Astrocyte of the spinal cord (primary cell): ENCODE measurements at regions not wholly inside any gene's neighbourhood (a gene's known extent, or its start where the extent isn't known, plus 50 kb on each side); places are given as distances from the start of the nearest gene placed in this dataset.

Experiments used
- DNase-seq: peaks from one replicate; pipeline ENCODE4 v3.0.0; 2011; ENCODE audit warnings: low read depth, low spot score
- H3K4me3 ChIP-seq: 2 replicates; pipeline ENCODE4 v1.5.1; 2011; ENCODE audit warnings: low read depth, mild to moderate bottlenecking, low read length, moderate library complexity
- in situ Hi-C: cut with HindIII; loops from 2 replicates; pipeline ENCODE4 v1.10.0; 2017; ENCODE audit warnings: low sequenced_read_pairs
- TF ChIP-seq, protein P1 (sequence below): IDR thresholded peaks from 2 replicates; pipeline ENCODE4 v1.5.1; 2012; ENCODE audit warnings: low read depth, mild to moderate bottlenecking, low read length, inconsistent platforms

DNA sequence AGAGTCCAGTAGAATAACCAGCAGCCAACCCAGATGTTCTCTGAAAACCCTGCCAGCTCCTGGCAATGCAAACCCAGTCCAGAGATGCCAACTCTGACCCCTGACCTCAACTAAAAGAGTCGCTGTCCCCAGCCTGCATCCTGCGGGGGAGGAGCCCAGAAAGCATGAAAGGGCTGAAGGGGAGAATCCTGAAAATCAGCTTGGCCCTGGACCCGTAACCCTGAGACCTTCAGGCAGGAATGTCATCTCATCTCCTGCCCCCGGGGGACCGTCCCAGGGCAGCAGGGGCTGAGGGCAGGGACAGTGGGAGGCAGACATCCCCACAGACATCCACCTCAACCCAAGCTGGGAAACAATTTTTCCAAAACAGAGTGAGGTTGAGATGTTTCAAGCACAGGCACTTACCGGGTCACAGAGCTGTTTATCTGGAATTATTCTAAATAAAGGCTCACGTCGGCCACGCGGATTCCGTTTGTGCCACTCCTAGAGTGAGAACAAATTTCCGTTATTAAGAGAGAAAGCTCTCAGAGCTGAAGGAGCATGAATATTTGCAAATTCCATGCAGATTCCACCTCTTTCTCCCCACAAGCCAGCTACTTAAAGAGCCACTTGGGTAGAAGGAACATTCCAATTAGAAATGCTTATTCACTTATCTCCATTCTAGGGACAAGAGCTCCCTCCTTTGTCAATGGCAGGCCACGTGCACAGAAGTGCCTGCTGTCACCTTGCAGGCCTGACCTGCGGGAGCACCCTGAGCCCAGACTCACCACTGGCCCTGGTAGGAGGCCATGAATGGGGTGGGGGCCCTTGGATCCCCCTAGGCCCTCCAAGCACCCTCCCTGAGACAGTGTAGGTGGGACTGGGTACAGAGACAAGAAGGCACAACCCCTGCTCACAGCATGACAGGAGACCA, 240.1 kb downstream of the NPHP4 start:
- H3K4me3 ChIP-seq, result no peak overlapping the region
- TF ChIP-seq, protein P1, sequence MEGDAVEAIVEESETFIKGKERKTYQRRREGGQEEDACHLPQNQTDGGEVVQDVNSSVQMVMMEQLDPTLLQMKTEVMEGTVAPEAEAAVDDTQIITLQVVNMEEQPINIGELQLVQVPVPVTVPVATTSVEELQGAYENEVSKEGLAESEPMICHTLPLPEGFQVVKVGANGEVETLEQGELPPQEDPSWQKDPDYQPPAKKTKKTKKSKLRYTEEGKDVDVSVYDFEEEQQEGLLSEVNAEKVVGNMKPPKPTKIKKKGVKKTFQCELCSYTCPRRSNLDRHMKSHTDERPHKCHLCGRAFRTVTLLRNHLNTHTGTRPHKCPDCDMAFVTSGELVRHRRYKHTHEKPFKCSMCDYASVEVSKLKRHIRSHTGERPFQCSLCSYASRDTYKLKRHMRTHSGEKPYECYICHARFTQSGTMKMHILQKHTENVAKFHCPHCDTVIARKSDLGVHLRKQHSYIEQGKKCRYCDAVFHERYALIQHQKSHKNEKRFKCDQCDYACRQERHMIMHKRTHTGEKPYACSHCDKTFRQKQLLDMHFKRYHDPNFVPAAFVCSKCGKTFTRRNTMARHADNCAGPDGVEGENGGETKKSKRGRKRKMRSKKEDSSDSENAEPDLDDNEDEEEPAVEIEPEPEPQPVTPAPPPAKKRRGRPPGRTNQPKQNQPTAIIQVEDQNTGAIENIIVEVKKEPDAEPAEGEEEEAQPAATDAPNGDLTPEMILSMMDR, result no peak
- no peak for DNase-seq
- in situ Hi-C loops, result no loop called here

DNA sequence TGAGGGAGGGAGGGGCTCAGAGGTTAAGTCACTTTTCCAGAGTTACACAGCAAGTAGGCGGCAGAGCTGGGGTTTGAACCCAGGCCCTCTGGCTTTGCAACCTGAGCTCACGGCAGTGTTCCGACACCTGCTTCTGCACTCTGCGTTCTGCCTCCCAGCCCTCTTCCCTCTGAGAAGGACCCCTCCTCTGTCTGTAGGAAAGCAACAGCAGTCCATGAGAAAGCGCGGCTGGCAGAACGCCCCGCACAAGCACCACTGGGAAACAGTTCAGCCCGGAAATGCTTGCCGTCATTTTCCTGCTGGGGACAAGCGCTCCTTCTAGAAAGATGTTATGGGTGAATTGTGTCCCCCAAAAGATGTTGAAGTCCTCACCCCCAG, 241.1 kb downstream of the NPHP4 start:
- in situ Hi-C loops, result no loop called here
- H3K4me3 ChIP-seq, result no peak overlapping the region
- TF ChIP-seq, protein P1, result no peak
- no peak for DNase-seq

DNA sequence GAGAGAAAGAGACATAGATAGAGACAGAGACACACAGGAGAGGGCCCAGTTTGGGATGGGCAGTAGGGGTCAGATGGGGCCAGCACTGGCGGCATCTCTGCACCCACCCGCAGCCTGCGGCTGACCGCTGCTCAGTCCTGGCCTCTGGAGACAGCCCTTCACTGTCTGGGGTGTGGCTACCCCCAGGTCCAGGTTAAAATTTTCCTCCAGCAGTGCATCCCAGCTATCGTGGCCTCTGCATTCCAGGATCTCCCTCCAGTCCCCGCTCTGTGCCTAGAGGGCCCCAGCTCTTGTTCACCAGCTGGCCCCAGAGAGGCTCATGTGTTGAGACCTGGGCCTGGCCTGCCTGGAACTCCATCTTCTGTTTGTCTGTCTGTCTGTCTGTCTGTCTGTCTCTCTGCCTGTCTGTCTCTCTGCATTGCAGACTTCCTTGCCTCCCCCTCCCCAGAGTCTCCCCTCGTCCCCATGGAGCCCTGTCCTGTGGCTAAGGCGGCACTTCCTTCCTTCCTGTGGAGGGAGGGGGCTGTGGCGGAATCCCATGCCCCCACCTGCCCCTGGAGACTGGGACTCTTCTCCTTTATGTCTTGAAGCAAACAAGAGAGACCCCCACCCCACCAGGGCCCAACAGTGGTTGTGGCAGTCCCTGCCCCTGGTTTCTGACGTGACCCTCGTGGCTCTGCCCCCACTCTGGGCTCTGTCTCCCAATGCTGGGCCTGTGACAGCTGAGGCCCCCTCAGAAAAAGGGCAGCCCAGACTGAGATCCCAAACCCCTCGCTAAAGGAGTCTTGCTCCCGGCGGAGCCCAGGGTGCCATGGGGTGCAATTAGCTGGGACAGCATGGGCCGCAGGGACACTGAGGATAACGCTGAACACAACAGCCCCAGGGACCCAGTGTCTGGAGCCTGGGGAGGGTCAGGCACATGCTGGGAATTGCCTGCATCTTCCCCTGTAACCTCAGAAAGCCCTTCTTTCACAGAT, 241.8 kb downstream of the NPHP4 start:
- in situ Hi-C loops, result no loop called here
- TF ChIP-seq, protein P1, result no peak
- DNase-seq, result no peak
- H3K4me3 ChIP-seq, result no peak overlapping the region

DNA sequence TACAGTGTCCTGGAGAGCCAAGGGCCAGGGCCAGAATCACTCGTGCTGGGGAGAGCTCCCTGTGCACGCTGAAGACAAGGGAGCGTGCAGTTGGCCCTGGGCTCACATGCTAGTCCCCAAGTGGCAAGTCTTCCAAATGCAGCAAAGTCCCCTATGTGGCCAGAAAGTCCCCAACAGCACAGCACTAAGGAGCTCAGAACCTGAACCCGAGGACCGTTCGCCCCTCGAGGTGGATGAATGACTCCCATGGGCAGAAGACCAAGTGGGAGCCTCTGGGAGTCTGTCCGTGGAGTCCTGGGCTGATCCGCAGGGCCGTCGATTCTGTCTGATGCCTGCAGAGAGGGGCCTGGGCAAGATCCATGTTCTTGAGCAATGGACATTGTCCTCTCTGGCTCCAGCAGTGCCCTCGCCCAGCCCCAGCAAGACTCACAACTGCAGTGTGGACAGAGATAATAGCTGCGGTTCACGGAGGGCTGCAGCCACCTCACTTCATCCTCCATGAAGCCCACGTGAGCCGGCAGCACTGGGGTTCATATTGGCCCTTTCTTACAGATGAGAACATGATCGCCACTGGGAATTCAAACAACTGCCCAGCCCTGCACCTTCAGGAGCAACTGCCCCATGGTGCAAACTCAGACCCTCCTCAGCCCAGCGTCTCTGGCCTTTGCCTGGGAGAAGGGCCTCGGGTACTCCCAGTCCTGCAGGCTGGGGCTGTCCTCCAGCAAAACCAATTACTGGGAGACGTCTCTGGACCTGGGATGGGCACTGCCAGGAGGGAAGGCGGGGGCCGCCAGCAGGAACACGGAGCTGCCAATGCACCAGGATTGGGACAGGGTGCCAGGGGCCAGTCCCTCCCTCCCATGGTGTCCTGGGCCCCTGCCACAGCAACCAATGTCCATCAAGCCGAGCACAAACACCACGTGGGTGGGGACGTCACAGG, 243.7 kb downstream of the NPHP4 start:
- no peak for DNase-seq
- TF ChIP-seq, protein P1, result no peak
- in situ Hi-C loops, result no loop called here
- H3K4me3 ChIP-seq, result no peak overlapping the region

DNA sequence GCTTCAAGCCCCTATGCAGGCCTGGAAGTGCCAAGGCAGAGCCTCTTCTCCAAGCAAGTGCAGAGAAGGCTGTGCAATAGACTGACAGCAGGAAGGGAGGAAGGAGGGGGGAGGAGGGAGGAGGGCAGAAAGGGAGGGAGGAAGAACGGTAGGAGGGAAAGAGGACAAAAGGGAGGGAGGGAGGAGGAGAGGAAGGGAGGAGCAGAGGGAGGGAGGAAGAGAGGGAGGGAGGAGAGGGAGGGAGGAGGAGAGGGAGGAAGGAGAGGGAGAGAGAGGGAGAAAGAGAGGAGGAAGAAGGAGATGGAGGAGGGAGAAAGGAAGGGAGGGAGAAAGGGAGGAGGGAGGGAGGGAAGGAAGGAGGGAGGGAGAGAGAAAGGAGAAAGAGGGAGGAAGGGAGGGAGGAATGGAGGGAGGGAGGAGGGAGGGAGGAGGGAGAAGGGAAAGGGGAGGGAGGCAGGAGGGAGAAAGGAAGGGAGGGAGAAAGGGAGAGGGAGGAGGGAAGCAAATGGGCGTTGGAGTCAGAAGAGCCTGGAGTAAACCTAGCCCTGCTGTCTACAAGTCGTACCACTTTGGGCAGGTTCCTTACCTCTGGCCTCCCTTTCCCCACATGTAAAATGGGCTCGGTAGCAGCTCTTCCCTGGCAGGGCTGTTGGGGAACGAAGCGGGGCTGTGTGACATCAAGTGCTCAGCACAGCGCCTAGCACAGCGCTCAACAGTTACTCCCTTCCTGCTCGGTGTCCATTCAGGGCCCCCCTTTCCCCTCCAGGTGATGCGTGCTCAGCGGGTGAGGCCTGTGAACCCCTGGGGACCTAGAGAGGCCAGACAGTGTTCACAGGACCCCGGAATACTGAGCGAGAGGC, 244.6 kb downstream of the NPHP4 start:
- TF ChIP-seq, protein P1, result no peak
- no peak for DNase-seq
- in situ Hi-C loops, result no loop called here
- H3K4me3 ChIP-seq, result no peak overlapping the region
